Loucy (cell line): ENCODE measurements at regions not wholly inside any gene's neighbourhood (a gene's known extent, or its start where the extent isn't known, plus 50 kb on each side); places are given as distances from the start of the nearest gene placed in this dataset.

Experiments used
- H2AFZ ChIP-seq: fragments of 200-600 bp; sonication (generic); 2 replicates; pipeline ENCODE4 v1.6.0; 2016; ENCODE audit warnings: antibody characterized with exemption, mild to moderate bottlenecking, low read length, moderate library complexity
- H3F3A ChIP-seq: fragments of 200-600 bp; 2 replicates; pipeline ENCODE4 v1.6.0; 2016; ENCODE audit warnings: antibody characterized with exemption, low read depth, mild to moderate bottlenecking
- H3K27me3 ChIP-seq: fragments of 200-600 bp; sonication (generic); 2 replicates; pipeline ENCODE4 v1.6.1; 2014; ENCODE audit warnings: low read length, mild to moderate bottlenecking; ENCODE audit not compliant: insufficient read depth, poor library complexity, severe bottlenecking
- H3K36me3 ChIP-seq: fragments of 200-600 bp; sonication (generic); 2 replicates; pipeline ENCODE4 v1.6.1; 2016; ENCODE audit warnings: low read length; ENCODE audit not compliant: insufficient read depth
- H3K4me1 ChIP-seq: fragments of 200-600 bp; sonication (generic); 2 replicates; pipeline ENCODE4 v1.5.1; 2014; ENCODE audit warnings: low read length, mild to moderate bottlenecking; ENCODE audit not compliant: insufficient read depth, poor library complexity, severe bottlenecking
- H3K4me2 ChIP-seq: fragments of 200-600 bp; sonication (generic); 2 replicates; pipeline ENCODE4 v1.6.0; 2014; ENCODE audit warnings: antibody characterized with exemption, low read length, low read depth, mild to moderate bottlenecking; ENCODE audit not compliant: poor library complexity, severe bottlenecking
- H3K4me3 ChIP-seq: fragments of 200-600 bp; sonication (generic); 2 replicates; pipeline ENCODE4 v1.5.1; 2014; ENCODE audit warnings: low read length, mild to moderate bottlenecking, mixed read lengths; ENCODE audit not compliant: poor library complexity, severe bottlenecking
- H3K79me2 ChIP-seq: fragments of 200-600 bp; sonication (generic); 2 replicates; pipeline ENCODE4 v1.6.1; 2014; ENCODE audit warnings: low read length; ENCODE audit not compliant: insufficient read depth
- H3K9ac ChIP-seq: fragments of 200-600 bp; sonication (generic); 2 replicates; pipeline ENCODE4 v1.6.0; 2014; ENCODE audit warnings: mild to moderate bottlenecking, low read depth, low read length, moderate library complexity; ENCODE audit not compliant: poor library complexity, severe bottlenecking
- H3K9me2 ChIP-seq: fragments of 200-600 bp; sonication (generic); replicated peaks from 2 replicates; pipeline ENCODE4 v1.6.1; 2016; ENCODE audit warnings: low read depth, low read length, mixed read lengths
- H3K9me3 ChIP-seq: fragments of 200-600 bp; sonication (generic); 2 replicates; pipeline ENCODE4 v1.6.1; 2014; ENCODE audit warnings: mild to moderate bottlenecking, antibody characterized with exemption, low read length, low read depth; ENCODE audit not compliant: insufficient read depth
- H4K20me1 ChIP-seq: fragments of 200-600 bp; sonication (generic); 2 replicates; pipeline ENCODE4 v1.6.0; 2014; ENCODE audit warnings: antibody characterized with exemption, low read length, mild to moderate bottlenecking; ENCODE audit not compliant: insufficient read depth, poor library complexity, severe bottlenecking
- CTCF ChIP-seq: fragments of 200-600 bp; sonication (generic); conservative IDR thresholded peaks from 2 replicates; pipeline ENCODE4 v1.5.1; 2014; ENCODE audit warnings: mild to moderate bottlenecking, antibody characterized with exemption, low read length
- EZH2phosphoT487 ChIP-seq: fragments of 200-600 bp; IDR thresholded peaks from 2 replicates; pipeline ENCODE4 v1.6.1; 2018; ENCODE audit warnings: antibody characterized with exemption, mild to moderate bottlenecking, moderate library complexity, borderline replicate concordance

- Histone ChIP-seq H2AFZ (no peak overlapping the region), H3K4me3 (no peak overlapping the region), H3K27me3 (no peaks in the 10 kb centered on the region), H3K9ac (no peak overlapping the region), H3K9me3 (no peaks in the 10 kb centered on the region; the same call in 1 of the 2 replicates), H3F3A (no peaks in the 10 kb centered on the region), H3K79me2 (no peaks in the 10 kb centered on the region), H3K4me1 (no peaks in the 10 kb centered on the region), H3K9me2 (no peaks in the 10 kb centered on the region), H3K4me2 (no peak overlapping the region), H4K20me1 (no peaks in the 10 kb centered on the region), H3K36me3 (no peaks in the 10 kb centered on the region)
- no peak for TF ChIP-seq CTCF
- no peak for TF ChIP-seq EZH2phosphoT487
These were observed 354.3 kb upstream of the CTNND2 start for GRCh38 chr5:12258549-12258948.

GRCh38 chr5:12250454-12250853, 346.2 kb upstream of the CTNND2 start:
- Histone ChIP-seq H3K4me2 (no peak overlapping the region), H3K9me3 (no peaks in the 10 kb centered on the region), H4K20me1 (no peaks in the 10 kb centered on the region), H2AFZ (no peak overlapping the region), H3F3A (no peaks in the 10 kb centered on the region), H3K79me2 (no peaks in the 10 kb centered on the region), H3K9me2 (no peaks in the 10 kb centered on the region), H3K9ac (no peak overlapping the region), H3K36me3 (no peaks in the 10 kb centered on the region), H3K4me3 (no peak overlapping the region), H3K27me3 (no peaks in the 10 kb centered on the region), H3K4me1 (no peaks in the 10 kb centered on the region)
- no peak for TF ChIP-seq CTCF
- TF ChIP-seq EZH2phosphoT487 = no peak

GRCh38 chr5:12248831-12249230, 344.6 kb upstream of the CTNND2 start:
- Histone ChIP-seq H3K9me2 (no peaks in the 10 kb centered on the region), H3K4me1 (no peaks in the 10 kb centered on the region), H3K4me2 (no peak overlapping the region), H3K4me3 (no peak overlapping the region), H4K20me1 (no peaks in the 10 kb centered on the region), H3K9ac (no peak overlapping the region), H3K9me3 (no peaks in the 10 kb centered on the region), H2AFZ (no peak overlapping the region), H3K79me2 (no peaks in the 10 kb centered on the region), H3K36me3 (no peaks in the 10 kb centered on the region), H3F3A (no peaks in the 10 kb centered on the region), H3K27me3 (no peaks in the 10 kb centered on the region)
- no peak for TF ChIP-seq EZH2phosphoT487
- no peak for TF ChIP-seq CTCF
